PC-9 (cell line): ENCODE measurements at regions not wholly inside any gene's neighbourhood (a gene's known extent, or its start where the extent isn't known, plus 50 kb on each side); places are given as distances from the start of the nearest gene placed in this dataset.
A peak's percentile ranks its signal among the peaks of the same experiment; 100 is the strongest.
"Not testable (repeated sequence)": the region's sequence is repeated elsewhere in the genome, so short reads cannot be mapped to it uniquely, and the experiment has no call there.

ENCODE experiments used
- BruUV-seq: library from RNA; stranded (reverse); fragments of 400-500 nt; replicated peaks from 2 replicates; lab custom pipeline; 2021; lab: Mats Ljungman, UMichigan
- CTCF ChIA-PET: fragments of 300-600 bp; sonication (Branson Sonifier 250); formaldehyde crosslinking; loops from one replicate; lab custom pipeline; 2022; ENCODE audit warnings: antibody characterized with exemption; lab: Charles Lee
- POLR2A ChIA-PET: fragments of 300-600 bp; sonication (Branson Sonifier 250); formaldehyde crosslinking; loops from one replicate; lab custom pipeline; 2022; ENCODE audit warnings: antibody characterized with exemption; ENCODE audit not compliant: unreplicated experiment; lab: Charles Lee
- DNase-seq, 2 experiments: peaks; one replicate each; pipeline versions ENCODE4 v3.0.0 to v3.0.0-alpha.2; 2015 to 2022; ENCODE audit warnings: mixed read lengths in 1 of 2
- H2AFZ ChIP-seq: fragments of 200-600 bp; sonication (generic); 2 replicates; pipeline ENCODE4 v1.8.1; 2017; ENCODE audit warnings: antibody characterized with exemption
- H3F3A ChIP-seq: fragments of 200-600 bp; sonication (generic); 2 replicates; pipeline ENCODE4 v1.8.1; 2017; ENCODE audit warnings: antibody characterized with exemption, mild to moderate bottlenecking, low read depth; ENCODE audit not compliant: insufficient read depth
- H3K27ac ChIP-seq: fragments of 200-600 bp; sonication (generic); 2 replicates; pipeline ENCODE4 v1.6.1; 2016; ENCODE audit warnings: mixed run types
- H3K27me3 ChIP-seq: fragments of 200-600 bp; sonication (generic); 2 replicates; pipeline ENCODE4 v1.6.1; 2016; ENCODE audit warnings: low read depth, mixed run types; ENCODE audit not compliant: insufficient read depth
- H3K36me3 ChIP-seq: fragments of 200-600 bp; sonication (generic); 2 replicates; pipeline ENCODE4 v1.6.1; 2016; ENCODE audit warnings: low read depth, mixed run types
- H3K4me1 ChIP-seq: fragments of 200-600 bp; sonication (generic); replicated peaks from 2 replicates; pipeline ENCODE4 v1.6.1; 2016; ENCODE audit warnings: mixed run types; ENCODE audit not compliant: insufficient read depth
- H3K4me2 ChIP-seq: fragments of 200-600 bp; sonication (generic); 2 replicates; pipeline ENCODE4 v1.6.1; 2017; ENCODE audit warnings: mixed run types
- H3K4me3 ChIP-seq: fragments of 200-600 bp; sonication (generic); 2 replicates; pipeline ENCODE4 v1.6.1; 2016; ENCODE audit warnings: mixed run types
- H3K79me2 ChIP-seq: fragments of 200-600 bp; sonication (generic); 2 replicates; pipeline ENCODE4 v1.6.1; 2017; ENCODE audit warnings: low read depth, mixed run types
- H3K9me2 ChIP-seq: fragments of 200-600 bp; sonication (generic); 2 replicates; pipeline ENCODE4 v1.8.1; 2017; ENCODE audit warnings: mild to moderate bottlenecking; ENCODE audit not compliant: insufficient read depth
- H3K9me3 ChIP-seq: fragments of 200-600 bp; sonication (generic); 2 replicates; pipeline ENCODE4 v1.8.1; 2016; ENCODE audit warnings: low read depth; ENCODE audit not compliant: insufficient read depth
- H4K20me1 ChIP-seq: fragments of 200-600 bp; sonication (generic); 2 replicates; pipeline ENCODE4 v1.8.1; 2017; ENCODE audit not compliant: insufficient read depth
- EZH2 ChIP-seq: fragments of 200-600 bp; sonication (generic); IDR thresholded peaks from 2 replicates; pipeline ENCODE4 v1.8.0; 2017; ENCODE audit warnings: antibody characterized with exemption, low read depth
- intact Hi-C: fragments of 100-400 bp; cut with micrococcal nuclease; formaldehyde crosslinking; loops from one replicate; pipeline ENCODE4 v1.10.0; 2022; ENCODE audit not compliant: unreplicated experiment
- TF ChIP-seq, protein P1 (sequence below): fragments of 200-600 bp; sonication (generic); conservative IDR thresholded peaks from 2 replicates; pipeline ENCODE4 v1.6.1; 2017; ENCODE audit warnings: mixed run types, antibody characterized with exemption, mild to moderate bottlenecking, moderate library complexity

DNA sequence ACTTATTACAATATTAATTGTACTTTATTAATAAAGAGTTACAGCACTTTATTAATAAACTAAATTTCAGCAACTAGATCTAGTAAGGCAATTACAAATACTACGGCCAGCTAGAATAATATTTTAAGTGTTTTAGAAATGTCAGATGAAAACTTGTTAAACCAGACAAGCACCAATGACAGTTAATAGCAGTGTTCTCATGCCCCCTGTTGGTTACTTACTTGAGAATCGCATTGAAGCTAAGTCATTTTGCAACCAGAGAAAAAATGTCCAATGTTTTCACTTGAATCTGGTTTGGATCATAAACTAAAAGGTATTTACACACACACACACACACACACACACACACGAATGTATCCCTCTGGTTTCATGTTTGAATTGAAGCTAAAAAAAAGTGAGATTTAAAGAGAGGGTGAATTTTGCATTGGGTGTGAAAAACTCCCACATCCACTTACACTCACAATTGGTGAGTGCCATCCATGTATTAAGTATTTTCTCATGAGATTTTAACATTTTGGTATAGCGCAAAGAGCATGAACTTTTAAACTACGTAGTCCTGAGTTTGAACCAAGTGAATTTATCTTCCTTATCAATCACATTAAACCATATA lies 347.7 kb downstream of the ZBBX start:
- ChIA-PET CTCF (interaction anchor here (0.6 to 1.1 kb wide), 7 partner anchors 131 to 1826 kb away, joined by 3 to 7 read pairs (median 5); no protein-coding TSS in a partner anchor), POLR2A (no interaction called here)
- Histone ChIP-seq H2AFZ (no peak overlapping the region), H3K9me2 (no peaks in the 10 kb centered on the region), H3K4me2 (no peak overlapping the region), H3K4me3 (no peak overlapping the region), H3K27ac (no peak overlapping the region), H3F3A (no peaks in the 10 kb centered on the region), H4K20me1 (no peaks in the 10 kb centered on the region), H3K79me2 (no peaks in the 10 kb centered on the region), H3K4me1 (no peaks in the 10 kb centered on the region), H3K9me3 (no peaks in the 10 kb centered on the region), H3K27me3 (no peaks in the 10 kb centered on the region), H3K36me3 (no peaks in the 10 kb centered on the region)
- no peak for TF ChIP-seq EZH2
- TF ChIP-seq, protein P1, sequence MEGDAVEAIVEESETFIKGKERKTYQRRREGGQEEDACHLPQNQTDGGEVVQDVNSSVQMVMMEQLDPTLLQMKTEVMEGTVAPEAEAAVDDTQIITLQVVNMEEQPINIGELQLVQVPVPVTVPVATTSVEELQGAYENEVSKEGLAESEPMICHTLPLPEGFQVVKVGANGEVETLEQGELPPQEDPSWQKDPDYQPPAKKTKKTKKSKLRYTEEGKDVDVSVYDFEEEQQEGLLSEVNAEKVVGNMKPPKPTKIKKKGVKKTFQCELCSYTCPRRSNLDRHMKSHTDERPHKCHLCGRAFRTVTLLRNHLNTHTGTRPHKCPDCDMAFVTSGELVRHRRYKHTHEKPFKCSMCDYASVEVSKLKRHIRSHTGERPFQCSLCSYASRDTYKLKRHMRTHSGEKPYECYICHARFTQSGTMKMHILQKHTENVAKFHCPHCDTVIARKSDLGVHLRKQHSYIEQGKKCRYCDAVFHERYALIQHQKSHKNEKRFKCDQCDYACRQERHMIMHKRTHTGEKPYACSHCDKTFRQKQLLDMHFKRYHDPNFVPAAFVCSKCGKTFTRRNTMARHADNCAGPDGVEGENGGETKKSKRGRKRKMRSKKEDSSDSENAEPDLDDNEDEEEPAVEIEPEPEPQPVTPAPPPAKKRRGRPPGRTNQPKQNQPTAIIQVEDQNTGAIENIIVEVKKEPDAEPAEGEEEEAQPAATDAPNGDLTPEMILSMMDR = peak; percentile 82
- intact Hi-C loops = loop anchor here (1.0 to 10.0 kb wide), 8 partner anchors 100 to 1826 kb away; no protein-coding TSS in a partner anchor
- peak; percentile 31 to 52 for DNase-seq
- BruUV-seq = no TSS peak

DNA sequence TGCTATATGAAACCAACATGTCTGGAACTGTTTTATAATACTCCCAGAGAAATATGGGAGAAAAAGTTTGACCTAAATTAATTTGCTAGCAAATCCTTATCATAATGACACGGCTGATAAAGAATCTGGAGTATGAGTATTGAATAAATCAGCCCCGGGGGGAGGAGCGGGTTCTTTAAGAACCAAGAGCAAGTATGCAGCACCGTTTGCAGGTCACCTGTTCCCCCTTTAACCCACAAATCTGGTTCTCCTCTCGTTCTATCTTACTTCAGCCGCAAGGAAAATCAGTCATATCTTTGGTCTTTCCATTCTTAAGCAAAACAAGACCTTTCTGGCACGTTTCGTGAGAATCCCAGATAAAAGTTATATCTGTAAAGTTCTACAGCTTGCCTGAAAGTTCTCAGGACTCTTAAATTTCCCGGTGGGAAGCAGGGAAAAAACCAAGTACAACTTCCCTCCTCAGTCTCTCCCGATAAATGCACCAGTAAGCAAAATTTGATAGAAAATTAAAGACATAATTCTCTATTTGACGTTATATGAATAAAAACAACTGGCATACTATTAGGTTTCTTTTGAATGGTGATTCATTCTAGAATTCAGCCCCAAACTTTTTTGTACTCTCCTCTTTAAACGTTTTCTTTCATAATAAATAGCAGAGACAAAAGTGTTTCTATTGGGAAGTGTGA lies 348.6 kb downstream of the ZBBX start:
- H3K27me3 ChIP-seq = no peaks in the 10 kb centered on the region
- TF ChIP-seq EZH2 = no peak
- no peaks in the 10 kb centered on the region for H3K9me3 ChIP-seq
- no peak overlapping the region for H3K4me2 ChIP-seq
- no peak overlapping the region for H2AFZ ChIP-seq
- no peaks in the 10 kb centered on the region for H3K9me2 ChIP-seq
- H3K36me3 ChIP-seq = no peaks in the 10 kb centered on the region
- H3K4me1 ChIP-seq = no peaks in the 10 kb centered on the region
- H3F3A ChIP-seq = no peaks in the 10 kb centered on the region
- intact Hi-C loops = loop anchor here (1.0 to 10.0 kb wide), 8 partner anchors 99 to 1825 kb away; no protein-coding TSS in a partner anchor
- DNase-seq = no peak
- ChIA-PET POLR2A (no interaction called here), CTCF (interaction anchor here (0.6 to 1.1 kb wide), 6 partner anchors 130 to 1825 kb away, joined by 3 to 7 read pairs (median 4); no protein-coding TSS in a partner anchor)
- BruUV-seq = no TSS peak
- H3K79me2 ChIP-seq = no peaks in the 10 kb centered on the region
- H3K27ac ChIP-seq = no peak overlapping the region
- H4K20me1 ChIP-seq = no peaks in the 10 kb centered on the region
- no peak overlapping the region for H3K4me3 ChIP-seq

DNA sequence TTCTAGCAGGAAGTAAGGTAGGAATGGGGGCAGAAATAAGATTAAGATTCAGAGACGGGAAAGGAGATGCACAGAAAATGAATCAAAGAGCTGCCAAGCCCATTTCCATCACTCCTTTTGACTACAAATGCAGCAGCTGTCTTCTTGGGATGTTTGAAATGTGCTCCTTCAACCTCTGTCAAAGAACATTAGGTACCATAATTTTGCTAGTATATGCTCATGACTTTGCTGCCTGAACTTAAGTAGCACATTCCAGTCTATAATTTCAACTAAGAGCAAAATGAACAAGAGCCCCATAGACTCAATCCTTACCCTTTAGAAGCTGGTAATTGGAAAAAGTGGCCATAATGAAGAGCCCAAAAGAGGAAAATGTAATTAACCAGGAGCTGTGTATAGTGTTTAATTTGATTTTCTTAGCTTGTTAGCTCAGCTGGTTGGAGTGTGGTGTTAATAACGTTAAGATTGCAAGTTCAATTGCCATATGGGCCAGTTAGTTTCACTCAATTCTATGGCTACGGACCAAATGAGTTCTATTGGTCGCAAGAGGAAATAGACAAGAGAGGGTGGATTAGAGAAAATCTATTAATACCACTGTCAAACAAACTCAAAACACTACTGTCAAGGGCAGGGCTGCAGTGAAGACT lies 349.9 kb downstream of the ZBBX start:
- H3K9me3 ChIP-seq = no peaks in the 10 kb centered on the region
- no peaks in the 10 kb centered on the region for H4K20me1 ChIP-seq
- intact Hi-C loops = loop anchor here (5.0 to 10.0 kb wide), 2 partner anchors 195 to 317 kb away; no protein-coding TSS in a partner anchor
- H3K4me2 ChIP-seq = no peak overlapping the region
- CTCF ChIA-PET = no interaction called here
- H3K4me1 ChIP-seq = no peaks in the 10 kb centered on the region
- TF ChIP-seq EZH2 = no peak
- TF ChIP-seq, protein P1 = no peak
- H2AFZ ChIP-seq = no peak overlapping the region
- POLR2A ChIA-PET = interaction anchor here (0.6 to 0.8 kb wide), 3 partner anchors 137 to 1047 kb away, joined by 4 to 6 read pairs (median 5); no protein-coding TSS in a partner anchor
- H3K9me2 ChIP-seq = no peaks in the 10 kb centered on the region
- no peaks in the 10 kb centered on the region for H3K36me3 ChIP-seq
- no peaks in the 10 kb centered on the region for H3K27me3 ChIP-seq
- no peak overlapping the region for H3K4me3 ChIP-seq
- no peaks in the 10 kb centered on the region for H3K79me2 ChIP-seq
- no TSS peak for BruUV-seq
- H3F3A ChIP-seq = no peaks in the 10 kb centered on the region
- no peak overlapping the region for H3K27ac ChIP-seq
- DNase-seq = no peak

DNA sequence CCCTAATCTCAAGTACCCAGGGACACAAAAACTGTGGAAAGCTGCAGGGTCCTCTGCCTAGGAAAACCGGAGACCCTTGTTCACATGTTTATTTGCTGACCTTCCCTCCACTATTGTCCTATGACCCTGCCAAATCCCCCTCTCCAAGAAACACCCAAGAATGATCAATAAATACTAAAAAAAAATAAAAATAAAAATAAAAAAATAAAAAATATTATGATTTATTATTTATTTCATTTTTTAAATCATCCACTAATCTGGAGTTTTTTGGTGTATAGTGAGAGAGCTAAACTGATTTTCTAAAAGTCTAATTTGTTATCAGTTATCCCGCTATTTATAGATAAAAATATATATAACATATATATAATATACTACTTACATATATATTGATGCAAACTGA lies 360.6 kb downstream of the ZBBX start:
- H3K79me2 ChIP-seq, BruUV-seq, H2AFZ ChIP-seq, H3K4me2 ChIP-seq, H4K20me1 ChIP-seq, H3K9me3 ChIP-seq, CTCF ChIA-PET, H3K9me2 ChIP-seq, H3K4me1 ChIP-seq, DNase-seq, H3K4me3 ChIP-seq, H3K27me3 ChIP-seq, intact Hi-C loops, H3K36me3 ChIP-seq, POLR2A ChIA-PET, H3F3A ChIP-seq, H3K27ac ChIP-seq: not testable (repeated sequence)

DNA sequence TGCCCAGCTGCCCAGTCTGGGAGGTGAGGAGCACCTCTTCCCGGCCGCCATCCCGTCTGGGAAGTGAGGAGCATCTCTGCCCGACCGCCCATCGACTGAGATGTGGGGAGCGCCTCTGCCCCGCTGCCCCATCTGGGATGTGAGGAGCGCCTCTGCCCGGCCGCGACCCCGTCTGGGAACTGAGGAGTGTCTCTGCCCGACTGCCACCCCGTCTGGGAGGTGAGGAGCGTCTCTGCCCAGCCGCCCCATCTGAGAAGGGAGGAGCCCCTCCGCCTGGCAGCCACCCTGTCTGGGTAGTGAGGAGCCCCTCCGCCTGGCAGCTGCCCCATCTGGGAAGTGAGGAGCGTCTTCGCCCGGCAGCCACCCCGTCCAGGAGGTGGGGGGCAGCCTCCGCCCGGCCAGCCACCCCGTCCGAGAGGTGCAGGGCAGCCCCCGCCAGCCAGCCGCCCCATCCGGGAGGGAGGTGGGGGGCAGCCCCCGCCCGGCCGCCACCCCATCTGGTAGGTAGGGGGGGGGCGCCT lies 361.4 kb downstream of the ZBBX start:
- H4K20me1 ChIP-seq, CTCF ChIA-PET, H3F3A ChIP-seq, H3K27ac ChIP-seq, H3K9me2 ChIP-seq, H2AFZ ChIP-seq, H3K9me3 ChIP-seq, POLR2A ChIA-PET, intact Hi-C loops, BruUV-seq, H3K79me2 ChIP-seq, DNase-seq, H3K27me3 ChIP-seq, H3K4me2 ChIP-seq, H3K4me3 ChIP-seq, H3K36me3 ChIP-seq, H3K4me1 ChIP-seq: not testable (repeated sequence)
